K562 (cell line): ENCODE measurements at regions not wholly inside any gene's neighbourhood (a gene's known extent, or its start where the extent isn't known, plus 50 kb on each side); places are given as distances from the start of the nearest gene placed in this dataset.

ENCODE experiments used
- ATAC-seq: fragments of 200-7000 bp; cut with Tn5 transposase; 3 replicates; pipeline ENCODE4 v1.9.1; 2020; ENCODE audit warnings: moderate library complexity
- BruUV-seq: library from RNA; stranded (reverse); fragments of 400-500 nt; replicated peaks from 2 replicates; lab custom pipeline; 2021; lab: Mats Ljungman, UMichigan
- CTCF ChIA-PET: fragments of 300-600 bp; formaldehyde crosslinking; extraction: SDS; loops from one replicate; lab custom pipeline; 2021; ENCODE audit warnings: low intra/inter-chr PET ratio; lab: Yijun Ruan, JAX
- POLR2A ChIA-PET: fragments of 300-600, 350-650 bp; sonication (Branson Sonifier 250); formaldehyde crosslinking; extraction: SDS; loops from one replicate; lab custom pipeline; 2021; ENCODE audit warnings: antibody characterized with exemption, inconsistent platforms; lab: Yijun Ruan, JAX
- DNase-seq, 4 experiments: peaks; one replicate each; pipeline versions ENCODE4 v3.0.0 to v3.0.0-alpha.2; 2011 to 2018; ENCODE audit warnings: low spot score in 3 of 4, mixed read lengths in 3 of 4; ENCODE audit errors: extremely low read depth in 1 of 4
- FAIRE-seq: peaks from 2 replicates; lab custom pipeline; 2011; peaks lifted over from hg19 to GRCh38; lab: Jason Lieb, UNC
- H2AFZ ChIP-seq: 2 replicates; pipeline ENCODE4 v1.6.0; 2011; ENCODE audit warnings: low read depth, low read length, control low read depth, inconsistent platforms
- H3K27ac ChIP-seq: fragments of 200-600 bp; 3 replicates; pipeline ENCODE4 v1.8.0; 2011; ENCODE audit warnings: low read depth, mild to moderate bottlenecking, control low read depth, inconsistent platforms, low read length, moderate library complexity, mixed read lengths; ENCODE audit errors: extremely low read depth
- H3K27me3 ChIP-seq, 2 experiments: fragments of 300-600 bp in 1 of 2; 2 replicates in 1 of 2; 3 replicates in 1 of 2; pipeline versions ENCODE4 v1.6.0 to v1.8.0; 2011; ENCODE audit warnings: inconsistent platforms in 2 of 2, low read length in 2 of 2, mild to moderate bottlenecking in 1 of 2, mixed read lengths in 1 of 2, moderate library complexity in 1 of 2; ENCODE audit not compliant: control insufficient read depth in 2 of 2, insufficient read depth in 2 of 2
- H3K36me3 ChIP-seq: fragments of 300-600 bp; 3 replicates; pipeline ENCODE4 v1.8.0; 2011; ENCODE audit warnings: mild to moderate bottlenecking, low read length, inconsistent platforms; ENCODE audit not compliant: control insufficient read depth, insufficient read depth
- H3K4me1 ChIP-seq, 2 experiments: fragments of 200-600 bp in 1 of 2; replicated peaks in 1 of 2; 2 replicates in 1 of 2; 3 replicates in 1 of 2; pipeline versions ENCODE4 v1.5.1 to v1.8.0; 2011; ENCODE audit warnings: inconsistent platforms in 2 of 2, low read length in 2 of 2, mild to moderate bottlenecking in 1 of 2, mixed read lengths in 1 of 2, moderate library complexity in 1 of 2; ENCODE audit not compliant: control insufficient read depth in 2 of 2, insufficient read depth in 2 of 2
- H3K4me2 ChIP-seq: 2 replicates; pipeline ENCODE4 v1.6.1; 2011; ENCODE audit warnings: low read length, control low read depth, inconsistent platforms, mixed read lengths; ENCODE audit not compliant: insufficient read depth
- H3K4me3 ChIP-seq: fragments of 200-600 bp; sonication (generic), shearing (Covaris generic); 2 replicates; pipeline ENCODE4 v1.5.1; 2016; ENCODE audit warnings: control low read depth, inconsistent platforms
- H3K79me2 ChIP-seq: fragments of 200-600 bp; 3 replicates; pipeline ENCODE4 v1.8.0; 2011; ENCODE audit warnings: low read length, inconsistent platforms; ENCODE audit not compliant: control insufficient read depth, insufficient read depth
- H3K9ac ChIP-seq, 2 experiments: 2 replicates each; pipeline versions ENCODE4 v1.6.0 to v1.6.1; 2011; ENCODE audit warnings: low read depth in 2 of 2, low read length in 2 of 2, control low read depth in 1 of 2, inconsistent platforms in 1 of 2, mild to moderate bottlenecking in 1 of 2, mixed read lengths in 1 of 2; ENCODE audit not compliant: insufficient read depth in 1 of 2
- H3K9me1 ChIP-seq: one replicate; pipeline ENCODE4 v1.6.0; 2011; ENCODE audit warnings: inconsistent platforms, mild to moderate bottlenecking, low read length, moderate library complexity; ENCODE audit not compliant: control insufficient read depth, insufficient read depth
- H3K9me3 ChIP-seq: replicated peaks from 2 replicates; pipeline ENCODE4 v1.5.1; 2011; ENCODE audit warnings: low read depth, low read length, inconsistent platforms; ENCODE audit not compliant: control insufficient read depth, insufficient read depth
- H4K20me1 ChIP-seq: replicated peaks from 2 replicates; pipeline ENCODE4 v1.6.1; 2011; ENCODE audit warnings: low read length, inconsistent platforms, mixed read lengths; ENCODE audit not compliant: control insufficient read depth, insufficient read depth
- CTBP1 ChIP-seq: fragments of 450-650 bp; IDR thresholded peaks from 2 replicates; pipeline ENCODE4 v1.6.1; 2016; ENCODE audit warnings: borderline replicate concordance
- HMGXB4 ChIP-seq: sonication (generic); formaldehyde crosslinking; IDR thresholded peaks from 2 replicates; pipeline ENCODE4 v1.8.1; 2023; ENCODE audit warnings: mild to moderate bottlenecking, missing genetic modification reagents
- HSF4 ChIP-seq: fragments of 250-450 bp; sonication (Bioruptor Pico); IDR thresholded peaks from 2 replicates; pipeline ENCODE4 v2.1.2; 2022; ENCODE audit warnings: mild to moderate bottlenecking, moderate library complexity, borderline replicate concordance
- ILK ChIP-seq: fragments of 450-650 bp; IDR thresholded peaks from 2 replicates; pipeline ENCODE4 v1.6.1; 2016; ENCODE audit warnings: missing genetic modification characterization, low read depth, mild to moderate bottlenecking, missing compliant biosample characterization, moderate library complexity, borderline replicate concordance
- NBN ChIP-seq: fragments of 450-650 bp; IDR thresholded peaks from 2 replicates; pipeline ENCODE4 v1.6.1; 2016; ENCODE audit warnings: low read depth, mild to moderate bottlenecking
- POLR2B ChIP-seq: fragments of 450-650 bp; IDR thresholded peaks from 2 replicates; pipeline ENCODE4 v1.6.1; 2018; ENCODE audit warnings: low read depth; ENCODE audit not compliant: partially characterized antibody
- RBM34 ChIP-seq: fragments of 200-400 bp; formaldehyde crosslinking; IDR thresholded peaks from 2 replicates; pipeline ENCODE4 v1.6.1; 2018; ENCODE audit warnings: low read length, borderline replicate concordance; ENCODE audit not compliant: insufficient read depth
- ZNF280B ChIP-seq: fragments of 250-450 bp; sonication (Bioruptor Pico); IDR thresholded peaks from 2 replicates; pipeline ENCODE4 v1.5.1; 2021; ENCODE audit warnings: mild to moderate bottlenecking
- ZNF318 ChIP-seq, 2 experiments: fragments of 450-650 bp; IDR thresholded peaks; 2 replicates each; pipeline ENCODE4 v1.6.1; 2016; ENCODE audit warnings: mild to moderate bottlenecking in 2 of 2, borderline replicate concordance in 1 of 2, low read depth in 1 of 2, moderate library complexity in 1 of 2
- in situ Hi-C: fragments of 300-500 bp; cut with MboI; formaldehyde crosslinking; loops from 4 replicates; pipeline ENCODE4 v1.15.0; 2018; ENCODE audit warnings: inconsistent platforms, mixed read lengths
- intact Hi-C: fragments of 100-400 bp; cut with micrococcal nuclease; formaldehyde crosslinking; loops from 2 replicates; pipeline ENCODE4 v1.14.2; 2022

- peak; percentile 6 for FAIRE-seq
- POLR2A ChIA-PET = interaction anchor here (1.1 kb wide), 1 partner anchor 68 kb away, joined by 3 read pairs; no protein-coding TSS in a partner anchor
- Histone ChIP-seq H4K20me1 (no peaks in the 10 kb centered on the region), H3K9me1 (no peaks in the 10 kb centered on the region), H3K27me3 (peaks cover 22 to 23% of the 10 kb centered on the region in 2 experiments), H3K9me3 (no peaks in the 10 kb centered on the region), H3K27ac (no peak overlapping the region), H3K4me3 (no peak overlapping the region), H3K36me3 (no peaks in the 10 kb centered on the region), H3K9ac (no peak overlapping the region), H3K79me2 (no peaks in the 10 kb centered on the region), H3K4me2 (no peak overlapping the region), H2AFZ (no peak overlapping the region), H3K4me1 (no peaks in the 10 kb centered on the region)
- DNase-seq = no peak
- intact Hi-C loops (loop anchor here (10.0 kb wide), 1 partner anchor 306 kb away; no protein-coding TSS in a partner anchor), in situ Hi-C loops (no loop called here)
- CTCF ChIA-PET = no interaction called here
- no peak for ATAC-seq
- BruUV-seq = no TSS peak
- TF ChIP-seq POLR2B (no peak), ZNF318 (IDR thresholded peaks at IDR 0.05; ENCODE audit: borderline replicate concordance in 1 of 2, low read depth in 1 of 2) (no peak), RBM34 (no peak), CTBP1 (no peak), HMGXB4 (no peak), ILK (tag) (no peak), NBN (no peak), HSF4 (CRISPR knock-in tag) (no peak), ZNF280B (CRISPR knock-in tag) (no peak)
Measured at GRCh38 chr6:87791029-87791428, 89.0 kb upstream of the AKIRIN2 start.
